GM23338 (cell line): ENCODE measurements at regions not wholly inside any gene's neighbourhood (a gene's known extent, or its start where the extent isn't known, plus 50 kb on each side); places are given as distances from the start of the nearest gene placed in this dataset.

Source experiments
- ATAC-seq: fragments of 200-7000 bp; cut with Tn5 transposase; 3 replicates; pipeline ENCODE4 v1.9.1; 2020
- DNase-seq: peaks from one replicate; pipeline ENCODE4 v3.0.0-alpha.2; 2015; ENCODE audit warnings: low spot score
- H2AFZ ChIP-seq: fragments of 200-600 bp; sonication (generic); 2 replicates; pipeline ENCODE4 v1.8.0; 2016; ENCODE audit warnings: antibody characterized with exemption, mild to moderate bottlenecking, moderate library complexity
- H3F3A ChIP-seq: fragments of 200-600 bp; sonication (generic); replicated peaks from 2 replicates; pipeline ENCODE4 v1.8.0; 2017; ENCODE audit warnings: antibody characterized with exemption, mixed run types, low read depth
- H3K27ac ChIP-seq: fragments of 200-600 bp; sonication (generic); 2 replicates; pipeline ENCODE4 v1.6.1; 2016; ENCODE audit warnings: low read depth
- H3K27me3 ChIP-seq: fragments of 200-600 bp; sonication (generic); 2 replicates; pipeline ENCODE4 v1.8.0; 2016; ENCODE audit warnings: mild to moderate bottlenecking, mixed run types, moderate library complexity; ENCODE audit not compliant: insufficient read depth
- H3K36me3 ChIP-seq: fragments of 200-600 bp; sonication (generic); 2 replicates; pipeline ENCODE4 v1.8.0; 2016; ENCODE audit warnings: mild to moderate bottlenecking; ENCODE audit not compliant: insufficient read depth
- H3K4me1 ChIP-seq: fragments of 200-600 bp; sonication (generic); 2 replicates; pipeline ENCODE4 v1.8.0; 2016; ENCODE audit warnings: mild to moderate bottlenecking, moderate library complexity; ENCODE audit not compliant: insufficient read depth
- H3K4me2 ChIP-seq: fragments of 200-600 bp; sonication (generic); 2 replicates; pipeline ENCODE4 v1.7.1; 2017; ENCODE audit warnings: mixed run types
- H3K4me3 ChIP-seq: fragments of 200-600 bp; sonication (generic); 2 replicates; pipeline ENCODE4 v1.6.1; 2016; ENCODE audit warnings: mixed run types
- H3K79me2 ChIP-seq: fragments of 200-600 bp; sonication (generic); replicated peaks from 2 replicates; pipeline ENCODE4 v1.8.0; 2017; ENCODE audit warnings: mild to moderate bottlenecking; ENCODE audit not compliant: insufficient read depth
- H3K9me2 ChIP-seq: fragments of 200-600 bp; sonication (generic); 2 replicates; pipeline ENCODE4 v1.8.0; 2017; ENCODE audit not compliant: insufficient read depth
- H4K20me1 ChIP-seq: fragments of 200-600 bp; sonication (generic); replicated peaks from 2 replicates; pipeline ENCODE4 v1.8.0; 2017; ENCODE audit warnings: mild to moderate bottlenecking; ENCODE audit not compliant: insufficient read depth
- H3K27ac Mint-ChIP-seq: 2 replicates; pipeline ENCODE4 v1.8.0; 2020; ENCODE audit warnings: inconsistent platforms, mild to moderate bottlenecking, moderate library complexity, mixed read lengths
- H3K27me3 Mint-ChIP-seq: 3 replicates; pipeline ENCODE4 v1.8.0; 2022; ENCODE audit warnings: low read depth, mild to moderate bottlenecking, moderate library complexity, mixed read lengths, inconsistent platforms; ENCODE audit not compliant: insufficient read depth, poor library complexity
- H3K36me3 Mint-ChIP-seq: 3 replicates; pipeline ENCODE4 v1.8.0; 2021; ENCODE audit warnings: low read depth, mild to moderate bottlenecking, inconsistent platforms, moderate library complexity, mixed read lengths
- H3K4me1 Mint-ChIP-seq: 3 replicates; pipeline ENCODE4 v1.8.0; 2020; ENCODE audit warnings: mild to moderate bottlenecking, inconsistent platforms, mixed read lengths
- H3K4me3 Mint-ChIP-seq: 3 replicates; pipeline ENCODE4 v1.8.0; 2021; ENCODE audit warnings: moderate library complexity, mild to moderate bottlenecking, inconsistent platforms, mixed read lengths
- H3K9me3 Mint-ChIP-seq: 3 replicates; pipeline ENCODE4 v1.8.0; 2020; ENCODE audit warnings: moderate library complexity, mild to moderate bottlenecking, inconsistent platforms, mixed read lengths
- CREB1 ChIP-seq: fragments of 250-450 bp; sonication (Bioruptor Pico); IDR thresholded peaks from 2 replicates; pipeline ENCODE4 v1.5.0; 2020; ENCODE audit warnings: low read depth, mild to moderate bottlenecking, moderate library complexity
- CTCF ChIP-seq, 2 experiments: fragments of 200-600 bp in 1 of 2; sonication (generic) in 1 of 2; conservative IDR thresholded peaks; 2 replicates each; pipeline versions ENCODE4 v1.5.1 to v1.6.1; 2016 to 2017; ENCODE audit warnings: antibody characterized with exemption in 2 of 2, low read depth in 2 of 2, mild to moderate bottlenecking in 2 of 2, moderate library complexity in 1 of 2
- ETS1 ChIP-seq: IDR thresholded peaks from 2 replicates; pipeline ENCODE4 v1.6.1; 2016; ENCODE audit warnings: antibody characterized with exemption
- EZH2 ChIP-seq: fragments of 200-600 bp; sonication (generic); IDR thresholded peaks from one replicate; pipeline ENCODE4 v1.8.0; 2017; ENCODE audit warnings: antibody characterized with exemption, mild to moderate bottlenecking, low read depth; ENCODE audit not compliant: unreplicated experiment
- EZH2phosphoT487 ChIP-seq: fragments of 200-600 bp; sonication (generic); IDR thresholded peaks from one replicate; pipeline ENCODE4 v1.8.1; 2018; ENCODE audit warnings: antibody characterized with exemption; ENCODE audit not compliant: unreplicated experiment
- JUNB ChIP-seq: IDR thresholded peaks from one replicate; pipeline ENCODE4 v1.6.1; 2016; ENCODE audit warnings: antibody characterized with exemption; ENCODE audit not compliant: unreplicated experiment
- NANOG ChIP-seq: IDR thresholded peaks from 2 replicates; pipeline ENCODE4 v1.6.1; 2016; ENCODE audit warnings: antibody characterized with exemption, borderline replicate concordance
- POLR2AphosphoS5 ChIP-seq: IDR thresholded peaks from 2 replicates; pipeline ENCODE4 v1.6.1; 2016; ENCODE audit warnings: antibody characterized with exemption, low read depth
- REST ChIP-seq: IDR thresholded peaks from one replicate; pipeline ENCODE4 v1.6.1; 2018; ENCODE audit warnings: antibody characterized with exemption; ENCODE audit not compliant: unreplicated experiment
- STAT1 ChIP-seq: IDR thresholded peaks from one replicate; pipeline ENCODE4 v1.6.1; 2016; ENCODE audit warnings: antibody characterized with exemption; ENCODE audit not compliant: unreplicated experiment
- ZNF114 ChIP-seq: fragments of 250-450 bp; sonication (Bioruptor Pico); IDR thresholded peaks from 2 replicates; pipeline ENCODE4 v1.5.0; 2020; ENCODE audit warnings: mild to moderate bottlenecking, moderate library complexity
- ZNF331 ChIP-seq: fragments of 250-450 bp; sonication (Bioruptor Pico); IDR thresholded peaks from 2 replicates; pipeline ENCODE4 v1.5.0; 2020; ENCODE audit warnings: low read depth, mild to moderate bottlenecking, moderate library complexity
- ZNF462 ChIP-seq: fragments of 250-450 bp; sonication (Bioruptor Pico); IDR thresholded peaks from 2 replicates; pipeline ENCODE4 v1.5.0; 2020; ENCODE audit warnings: mild to moderate bottlenecking, moderate library complexity

- no peak for ATAC-seq
- no peak for DNase-seq
- Mint-ChIP-seq H3K27me3 (peaks cover 2% of the 10 kb centered on the region), H3K4me3 (no peak overlapping the region), H3K27ac (no peak overlapping the region), H3K9me3 (no peaks in the 10 kb centered on the region), H3K36me3 (no peaks in the 10 kb centered on the region), H3K4me1 (no peaks in the 10 kb centered on the region)
- Histone ChIP-seq H3K27ac (no peak overlapping the region), H3K4me2 (no peak overlapping the region), H3K36me3 (no peaks in the 10 kb centered on the region), H3K27me3 (no peaks in the 10 kb centered on the region), H3F3A (no peaks in the 10 kb centered on the region), H4K20me1 (no peaks in the 10 kb centered on the region), H3K79me2 (no peaks in the 10 kb centered on the region), H3K9me2 (0 out of 2 replicates have a peak, but pooled peaks cover 4% of the 10 kb centered on the region), H2AFZ (0 out of 2 replicates have a peak overlapping the region, but pooled peaks have one; percentile 67), H3K4me1 (no peaks in the 10 kb centered on the region), H3K4me3 (no peak overlapping the region)
- TF ChIP-seq ETS1: no peak
- TF ChIP-seq POLR2AphosphoS5: no peak
- TF ChIP-seq ZNF462 (CRISPR knock-in tag): no peak
- no peak for TF ChIP-seq CTCF (conservative IDR thresholded peaks at IDR 0.05; ENCODE audit: low read depth in 2 of 2)
- no peak for TF ChIP-seq REST
- TF ChIP-seq STAT1: no peak
- TF ChIP-seq EZH2: no peak
- TF ChIP-seq ZNF331 (CRISPR knock-in tag): no peak
- TF ChIP-seq NANOG: no peak
- TF ChIP-seq ZNF114 (CRISPR knock-in tag): no peak
- no peak for TF ChIP-seq JUNB
- no peak for TF ChIP-seq CREB1 (CRISPR knock-in tag)
- no peak for TF ChIP-seq EZH2phosphoT487
These were observed 114.5 kb upstream of the PLPPR5 start for GRCh38 chr1:99119188-99119587.
